Gastrocnemius medialis (tissue), 4 donors: ENCODE measurements at regions not wholly inside any gene's neighbourhood (a gene's known extent, or its start where the extent isn't known, plus 50 kb on each side); places are given as distances from the start of the nearest gene placed in this dataset.

Source experiments
- ATAC-seq, 2 donors: fragments of 150-250 bp; one replicate each; pipeline ENCODE4 v1.9.1; 2016
- DNase-seq, 2 donors: peaks; one replicate each; pipeline ENCODE4 v3.0.0-alpha.2; 2019
- H3K27ac ChIP-seq, 4 donors: fragments of 200-600 bp; sonication (generic); 1 replicate in 1 of 4; 2 replicates in 3 of 4; pipeline ENCODE4 v1.5.1; 2016 to 2018; ENCODE audit warnings: mild to moderate bottlenecking in 2 of 4, moderate library complexity in 1 of 4
- H3K27me3 ChIP-seq, 3 donors: fragments of 200-600 bp; sonication (generic) in 2 of 3; 1 replicate in 1 of 3; 2 replicates in 2 of 3; pipeline versions ENCODE4 v1.5.1 to v1.6.0; 2016 to 2019; ENCODE audit warnings: mild to moderate bottlenecking in 1 of 3, moderate library complexity in 1 of 3
- H3K36me3 ChIP-seq, 2 donors: fragments of 200-600 bp; sonication (generic) in 1 of 2; one replicate each; pipeline ENCODE4 v1.5.1; 2017 to 2018
- H3K4me1 ChIP-seq, 2 donors: fragments of 200-600 bp; sonication (generic) in 1 of 2; one replicate each; pipeline ENCODE4 v1.5.1; 2016 to 2017; ENCODE audit warnings: mild to moderate bottlenecking in 2 of 2
- H3K4me3 ChIP-seq, 4 donors: fragments of 200-600 bp; sonication (generic) in 3 of 4; 1 replicate in 1 of 4; 2 replicates in 3 of 4; pipeline ENCODE4 v1.5.1; 2016 to 2019; ENCODE audit warnings: mild to moderate bottlenecking in 2 of 4
- H3K9me3 ChIP-seq, 3 donors: fragments of 200-600 bp; sonication (generic) in 2 of 3; 1 replicate in 1 of 3; 2 replicates in 2 of 3; pipeline ENCODE4 v1.5.1; 2016 to 2019
- POLR2A ChIP-seq, 2 donors: fragments of 450-650 bp; IDR thresholded peaks; one replicate each; pipeline ENCODE4 v1.6.1; 2017; ENCODE audit warnings: antibody characterized with exemption in 2 of 2, mild to moderate bottlenecking in 2 of 2, moderate library complexity in 2 of 2
- in situ Hi-C, 4 donors: fragments of 200-750 bp; cut with MboI; loops; one replicate each; pipeline versions ENCODE4 v1.15.0 to v1.8.0; 2017; ENCODE audit warnings: low sequenced_read_pairs in 4 of 4
- intact Hi-C: fragments of 100-400 bp; cut with DNase I; formaldehyde crosslinking; loops from one replicate; pipeline ENCODE4 v1.15.1; 2023; ENCODE audit warnings: low total_unique reads
- TF ChIP-seq, protein P1 (sequence below), 5 experiments: fragments of 450-650 bp in 3 of 5; fragments of 200-600 bp in 2 of 5; sonication (generic) in 2 of 5; IDR thresholded peaks in 4 of 5; conservative IDR thresholded peaks in 1 of 5; 1 replicate in 4 of 5; 2 replicates in 1 of 5; pipeline ENCODE4 v1.5.1; 2016 to 2019; ENCODE audit warnings: antibody characterized with exemption in 5 of 5, mild to moderate bottlenecking in 3 of 5, moderate library complexity in 3 of 5

GRCh38 chr9:29850664-29851063 is 2277.4 kb upstream of the C9orf72 start:
- no peak overlapping the region for H3K27ac ChIP-seq
- H3K36me3 ChIP-seq: no peaks in the 10 kb centered on the region
- H3K4me1 ChIP-seq: no peaks in the 10 kb centered on the region
- no peak for DNase-seq
- H3K4me3 ChIP-seq: no peak overlapping the region
- no peak for TF ChIP-seq POLR2A (IDR thresholded peaks at IDR 0.05)
- TF ChIP-seq, protein P1, sequence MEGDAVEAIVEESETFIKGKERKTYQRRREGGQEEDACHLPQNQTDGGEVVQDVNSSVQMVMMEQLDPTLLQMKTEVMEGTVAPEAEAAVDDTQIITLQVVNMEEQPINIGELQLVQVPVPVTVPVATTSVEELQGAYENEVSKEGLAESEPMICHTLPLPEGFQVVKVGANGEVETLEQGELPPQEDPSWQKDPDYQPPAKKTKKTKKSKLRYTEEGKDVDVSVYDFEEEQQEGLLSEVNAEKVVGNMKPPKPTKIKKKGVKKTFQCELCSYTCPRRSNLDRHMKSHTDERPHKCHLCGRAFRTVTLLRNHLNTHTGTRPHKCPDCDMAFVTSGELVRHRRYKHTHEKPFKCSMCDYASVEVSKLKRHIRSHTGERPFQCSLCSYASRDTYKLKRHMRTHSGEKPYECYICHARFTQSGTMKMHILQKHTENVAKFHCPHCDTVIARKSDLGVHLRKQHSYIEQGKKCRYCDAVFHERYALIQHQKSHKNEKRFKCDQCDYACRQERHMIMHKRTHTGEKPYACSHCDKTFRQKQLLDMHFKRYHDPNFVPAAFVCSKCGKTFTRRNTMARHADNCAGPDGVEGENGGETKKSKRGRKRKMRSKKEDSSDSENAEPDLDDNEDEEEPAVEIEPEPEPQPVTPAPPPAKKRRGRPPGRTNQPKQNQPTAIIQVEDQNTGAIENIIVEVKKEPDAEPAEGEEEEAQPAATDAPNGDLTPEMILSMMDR (IDR thresholded peaks at IDR 0.05 in 4 of 5, conservative IDR thresholded peaks at IDR 0.05 in 1 of 5): no peak
- H3K9me3 ChIP-seq: no peaks in the 10 kb centered on the region
- ATAC-seq: no peak
- no peaks in the 10 kb centered on the region for H3K27me3 ChIP-seq
- intact Hi-C loops: no loop called here
- in situ Hi-C loops: no loop called here

DNA sequence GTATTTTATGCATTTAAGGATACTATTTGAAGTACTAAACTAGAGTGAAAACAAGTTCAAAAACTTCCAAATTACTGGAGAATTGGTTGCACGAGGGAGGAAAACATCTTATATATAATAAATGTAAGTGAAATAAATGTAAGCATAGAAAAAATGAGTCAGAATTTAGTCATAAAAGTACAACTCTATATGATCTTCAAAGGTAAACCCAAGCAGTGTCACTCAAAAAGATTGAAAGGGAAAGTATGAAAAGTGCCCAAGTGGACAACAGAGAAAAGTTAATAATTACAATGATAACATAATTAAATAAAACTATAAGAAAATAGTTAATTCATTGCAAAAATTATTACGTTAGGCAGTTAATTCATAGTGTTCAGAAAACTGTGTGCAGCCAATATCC is 2288.5 kb upstream of the C9orf72 start:
- no peak overlapping the region for H3K27ac ChIP-seq
- no peaks in the 10 kb centered on the region for H3K9me3 ChIP-seq
- TF ChIP-seq, protein P1 (IDR thresholded peaks at IDR 0.05 in 4 of 5, conservative IDR thresholded peaks at IDR 0.05 in 1 of 5): no peak
- TF ChIP-seq POLR2A (IDR thresholded peaks at IDR 0.05): no peak
- no peaks in the 10 kb centered on the region for H3K4me1 ChIP-seq
- H3K4me3 ChIP-seq: no peak overlapping the region
- in situ Hi-C loops: no loop called here
- intact Hi-C loops: no loop called here
- no peaks in the 10 kb centered on the region for H3K36me3 ChIP-seq
- no peak for ATAC-seq
- DNase-seq: no peak
- no peaks in the 10 kb centered on the region for H3K27me3 ChIP-seq

DNA sequence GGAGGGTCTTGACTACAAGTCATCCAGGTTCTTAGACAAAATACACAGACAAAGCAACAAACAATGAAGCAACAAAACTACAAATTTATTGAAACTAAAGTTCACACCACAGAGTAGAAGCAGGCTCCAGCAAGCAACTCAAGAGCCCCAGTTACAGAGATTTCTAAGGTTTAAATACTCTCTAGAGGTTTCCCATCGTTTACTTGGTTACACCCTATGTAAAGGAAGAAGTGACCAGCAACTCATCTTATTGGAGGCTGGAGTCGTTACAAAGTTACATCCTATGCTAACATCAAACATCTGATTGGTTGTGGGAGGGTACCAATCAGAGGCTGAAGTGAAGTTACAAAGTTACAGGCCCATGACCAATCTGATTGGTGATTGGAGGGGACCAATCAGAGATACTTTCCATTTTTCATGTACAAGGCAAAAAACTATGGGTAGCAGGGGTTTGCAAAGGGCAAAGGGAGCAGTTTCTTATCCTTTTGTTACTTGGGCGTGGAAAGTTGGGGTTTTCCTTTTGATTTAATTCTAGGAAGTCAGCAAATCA is 2292.6 kb upstream of the C9orf72 start:
- in situ Hi-C loops: no loop called here
- Histone ChIP-seq H3K27ac (no peak overlapping the region), H3K4me3 (no peak overlapping the region), H3K36me3 (no peaks in the 10 kb centered on the region), H3K4me1 (no peaks in the 10 kb centered on the region), H3K27me3 (no peaks in the 10 kb centered on the region), H3K9me3 (no peaks in the 10 kb centered on the region)
- ATAC-seq (no peak), DNase-seq (no peak)
- intact Hi-C loops: no loop called here
- TF ChIP-seq, protein P1 (IDR thresholded peaks at IDR 0.05 in 4 of 5, conservative IDR thresholded peaks at IDR 0.05 in 1 of 5): no peak
- no peak for TF ChIP-seq POLR2A (IDR thresholded peaks at IDR 0.05)

GRCh38 chr9:29866556-29866955 is 2293.3 kb upstream of the C9orf72 start:
- DNase-seq: no peak
- no peaks in the 10 kb centered on the region for H3K4me1 ChIP-seq
- no peaks in the 10 kb centered on the region for H3K9me3 ChIP-seq
- no peak for ATAC-seq
- no peaks in the 10 kb centered on the region for H3K27me3 ChIP-seq
- no peak overlapping the region for H3K4me3 ChIP-seq
- in situ Hi-C loops: no loop called here
- TF ChIP-seq POLR2A (IDR thresholded peaks at IDR 0.05): no peak
- TF ChIP-seq, protein P1 (IDR thresholded peaks at IDR 0.05 in 4 of 5, conservative IDR thresholded peaks at IDR 0.05 in 1 of 5): no peak
- H3K27ac ChIP-seq: no peak overlapping the region
- intact Hi-C loops: no loop called here
- H3K36me3 ChIP-seq: no peaks in the 10 kb centered on the region

- no peak overlapping the region for H3K27ac ChIP-seq
- intact Hi-C loops: no loop called here
- ATAC-seq (no peak), DNase-seq (no peak)
- no peaks in the 10 kb centered on the region for H3K4me1 ChIP-seq
- no peaks in the 10 kb centered on the region for H3K27me3 ChIP-seq
- H3K36me3 ChIP-seq: no peaks in the 10 kb centered on the region
- no peak overlapping the region for H3K4me3 ChIP-seq
- no peaks in the 10 kb centered on the region for H3K9me3 ChIP-seq
- no peak for TF ChIP-seq POLR2A (IDR thresholded peaks at IDR 0.05)
- TF ChIP-seq, protein P1 (IDR thresholded peaks at IDR 0.05 in 4 of 5, conservative IDR thresholded peaks at IDR 0.05 in 1 of 5): no peak
- in situ Hi-C loops: no loop called here
These were observed 2300.3 kb upstream of the C9orf72 start for GRCh38 chr9:29873579-29873978.
